ENCODE measurements at regions not wholly inside any gene's neighbourhood (a gene's known extent, or its start where the extent isn't known, plus 50 kb on each side); places are given as distances from the start of the nearest gene placed in this dataset.

GRCh38 chr9:14467675-14468374 is 153.9 kb upstream of the NFIB start:
- no peak for DNase-seq (ENCODE audit: low spot score)

- DNase-seq (ENCODE audit: low spot score), result no peak
These were observed 152.9 kb upstream of the NFIB start for GRCh38 chr9:14466828-14467227.

- DNase-seq (ENCODE audit: low spot score), result no peak
These were observed 152.5 kb upstream of the NFIB start for GRCh38 chr9:14466429-14466818.

GRCh38 chr9:14462950-14463349 is 149.0 kb upstream of the NFIB start:
- DNase-seq (ENCODE audit: low spot score), result no peak

- DNase-seq (ENCODE audit: low spot score), result no peak
These were observed 141.3 kb upstream of the NFIB start for GRCh38 chr9:14455243-14455642.

- DNase-seq (ENCODE audit: low spot score), result no peak
These were observed 139.3 kb upstream of the NFIB start for GRCh38 chr9:14453286-14453685.

- no peak for DNase-seq (ENCODE audit: low spot score)
These were observed 138.6 kb upstream of the NFIB start for GRCh38 chr9:14452539-14452938.

- no peak for DNase-seq (ENCODE audit: low spot score)
These were observed 138.0 kb upstream of the NFIB start for GRCh38 chr9:14451949-14452348.

- DNase-seq (ENCODE audit: low spot score), result no peak
These were observed 133.2 kb upstream of the NFIB start for GRCh38 chr9:14447103-14447502.

- no peak for DNase-seq (ENCODE audit: low spot score)
These were observed 132.0 kb upstream of the NFIB start for GRCh38 chr9:14445946-14446345.

GRCh38 chr9:14442956-14443355 is 129.0 kb upstream of the NFIB start:
- DNase-seq (ENCODE audit: low spot score), result no peak

- no peak for DNase-seq (ENCODE audit: low spot score)
These were observed 128.2 kb upstream of the NFIB start for GRCh38 chr9:14441976-14442651.

- no peak for DNase-seq (ENCODE audit: low spot score)
These were observed 127.2 kb upstream of the NFIB start for GRCh38 chr9:14441115-14441514.

- DNase-seq (ENCODE audit: low spot score), result no peak
These were observed 126.1 kb upstream of the NFIB start for GRCh38 chr9:14440062-14440461.

GRCh38 chr9:14439555-14439954 is 125.6 kb upstream of the NFIB start:
- DNase-seq (ENCODE audit: low spot score), result no peak

GRCh38 chr9:14438232-14439021 is 124.5 kb upstream of the NFIB start:
- no peak for DNase-seq (ENCODE audit: low spot score)

GRCh38 chr9:14437354-14438231 is 123.7 kb upstream of the NFIB start:
- DNase-seq (ENCODE audit: low spot score), result peak; percentile 19

GRCh38 chr9:14435871-14436270 is 121.9 kb upstream of the NFIB start:
- no peak for DNase-seq (ENCODE audit: low spot score)

GRCh38 chr9:14434971-14435718 is 121.2 kb upstream of the NFIB start:
- DNase-seq (ENCODE audit: low spot score), result no peak

- DNase-seq (ENCODE audit: low spot score), result no peak
These were observed 120.2 kb upstream of the NFIB start for GRCh38 chr9:14434158-14434504.
